ENCODE measurements at regions not wholly inside any gene's neighbourhood (a gene's known extent, or its start where the extent isn't known, plus 50 kb on each side); places are given as distances from the start of the nearest gene placed in this dataset.

DNA sequence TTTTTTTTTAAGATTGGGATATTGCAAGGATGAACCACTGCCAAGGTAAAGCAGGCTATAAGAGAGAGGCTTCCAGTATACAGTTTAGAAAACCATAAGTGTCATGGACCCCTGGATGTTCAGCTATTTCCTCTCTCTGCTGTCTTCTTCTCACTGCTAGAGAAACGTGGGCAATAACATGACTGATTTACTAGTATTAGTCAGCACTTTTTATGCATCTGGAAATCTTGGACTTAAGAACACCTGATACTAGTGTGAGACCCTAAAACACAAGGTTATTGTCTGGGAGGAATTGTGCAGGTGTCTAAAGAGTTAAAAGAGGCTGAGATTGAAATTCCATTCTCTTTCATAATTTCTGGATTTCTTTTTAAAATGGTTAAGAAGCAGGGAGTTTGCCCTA is 460.6 kb upstream of the MCTP2 start:
- no peak overlapping the region for H2AFZ ChIP-seq (ENCODE audit: low read depth, low read length)
- H3K9ac ChIP-seq (ENCODE audit: low read length), result no peak overlapping the region
- H4K20me1 ChIP-seq (ENCODE audit: insufficient read depth, low read length), result no peaks in the 10 kb centered on the region
- no peaks in the 10 kb centered on the region for H3K36me3 ChIP-seq (ENCODE audit: insufficient read depth, low read length)
- Mint-ChIP-seq H3K36me3 (ENCODE audit: low read depth, unreplicated experiment) (no peaks in the 10 kb centered on the region), H3K27me3 (ENCODE audit: low read depth, unreplicated experiment) (peaks cover 16% of the 10 kb centered on the region), H3K4me3 (ENCODE audit: unreplicated experiment) (no peak overlapping the region), H3K27ac (ENCODE audit: unreplicated experiment) (no peak overlapping the region), H3K9me3 (ENCODE audit: unreplicated experiment) (peaks cover 11% of the 10 kb centered on the region), H3K4me1 (ENCODE audit: low read depth, unreplicated experiment) (no peaks in the 10 kb centered on the region)
- H3K4me3 ChIP-seq (ENCODE audit: insufficient read depth, low read depth, low read length), result no peak overlapping the region
- FAIRE-seq, result no peak
- H3K9me3 ChIP-seq (ENCODE audit: insufficient read depth, low read depth, low read length), result no peaks in the 10 kb centered on the region
- no peaks in the 10 kb centered on the region for H3K27me3 ChIP-seq (ENCODE audit: insufficient read depth, low read length)
- no peaks in the 10 kb centered on the region for H3K4me1 ChIP-seq (ENCODE audit: insufficient read depth, low read length)
- no peak overlapping the region for H3K27ac ChIP-seq (ENCODE audit: low read depth, low read length)
- DNase-seq (ENCODE audit: low read depth), result no peak
- H3K4me2 ChIP-seq (ENCODE audit: low read length), result no peak overlapping the region
- TF ChIP-seq, protein P1, sequence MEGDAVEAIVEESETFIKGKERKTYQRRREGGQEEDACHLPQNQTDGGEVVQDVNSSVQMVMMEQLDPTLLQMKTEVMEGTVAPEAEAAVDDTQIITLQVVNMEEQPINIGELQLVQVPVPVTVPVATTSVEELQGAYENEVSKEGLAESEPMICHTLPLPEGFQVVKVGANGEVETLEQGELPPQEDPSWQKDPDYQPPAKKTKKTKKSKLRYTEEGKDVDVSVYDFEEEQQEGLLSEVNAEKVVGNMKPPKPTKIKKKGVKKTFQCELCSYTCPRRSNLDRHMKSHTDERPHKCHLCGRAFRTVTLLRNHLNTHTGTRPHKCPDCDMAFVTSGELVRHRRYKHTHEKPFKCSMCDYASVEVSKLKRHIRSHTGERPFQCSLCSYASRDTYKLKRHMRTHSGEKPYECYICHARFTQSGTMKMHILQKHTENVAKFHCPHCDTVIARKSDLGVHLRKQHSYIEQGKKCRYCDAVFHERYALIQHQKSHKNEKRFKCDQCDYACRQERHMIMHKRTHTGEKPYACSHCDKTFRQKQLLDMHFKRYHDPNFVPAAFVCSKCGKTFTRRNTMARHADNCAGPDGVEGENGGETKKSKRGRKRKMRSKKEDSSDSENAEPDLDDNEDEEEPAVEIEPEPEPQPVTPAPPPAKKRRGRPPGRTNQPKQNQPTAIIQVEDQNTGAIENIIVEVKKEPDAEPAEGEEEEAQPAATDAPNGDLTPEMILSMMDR (IDR thresholded peaks at IDR 0.05; ENCODE audit: insufficient read depth, low read depth, low read length), result no peak
- no peak for TF ChIP-seq EZH2 (IDR thresholded peaks at IDR 0.05; ENCODE audit: insufficient read depth, low read length)
- no peaks in the 10 kb centered on the region for H3K79me2 ChIP-seq (ENCODE audit: insufficient read depth, low read length)

DNA sequence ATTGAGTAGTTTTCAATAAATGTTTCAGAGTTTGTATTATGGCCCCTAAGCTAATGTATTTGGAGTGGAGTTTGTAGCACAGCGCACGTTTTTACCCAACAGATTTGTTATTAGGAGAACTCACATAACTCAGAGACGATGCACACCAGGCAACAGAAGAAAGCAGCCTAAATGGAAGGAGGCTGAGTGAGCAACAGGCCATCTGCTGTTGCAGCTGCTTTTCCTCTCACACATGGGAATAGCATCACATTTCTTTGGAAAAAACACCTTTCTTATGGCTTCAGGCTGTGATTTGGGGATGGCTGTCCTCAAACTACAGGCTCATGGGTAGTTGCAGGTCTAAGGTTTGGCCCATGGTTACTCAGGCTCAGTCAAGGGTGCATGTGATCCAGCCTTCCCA is 469.3 kb upstream of the MCTP2 start:
- no peaks in the 10 kb centered on the region for H3K36me3 ChIP-seq (ENCODE audit: insufficient read depth, low read length)
- Mint-ChIP-seq H3K4me1 (ENCODE audit: low read depth, unreplicated experiment) (peaks cover 10% of the 10 kb centered on the region), H3K27me3 (ENCODE audit: low read depth, unreplicated experiment) (no peaks in the 10 kb centered on the region), H3K36me3 (ENCODE audit: low read depth, unreplicated experiment) (no peaks in the 10 kb centered on the region), H3K27ac (ENCODE audit: unreplicated experiment) (no peak overlapping the region), H3K9me3 (ENCODE audit: unreplicated experiment) (no peaks in the 10 kb centered on the region), H3K4me3 (ENCODE audit: unreplicated experiment) (no peak overlapping the region)
- no peak overlapping the region for H3K9ac ChIP-seq (ENCODE audit: low read length)
- no peak for TF ChIP-seq EZH2 (IDR thresholded peaks at IDR 0.05; ENCODE audit: insufficient read depth, low read length)
- TF ChIP-seq, protein P1 (IDR thresholded peaks at IDR 0.05; ENCODE audit: insufficient read depth, low read depth, low read length), result no peak
- H3K4me1 ChIP-seq (ENCODE audit: insufficient read depth, low read length), result no peaks in the 10 kb centered on the region
- H3K9me3 ChIP-seq (ENCODE audit: insufficient read depth, low read depth, low read length), result no peaks in the 10 kb centered on the region
- H3K27ac ChIP-seq (ENCODE audit: low read depth, low read length), result no peak overlapping the region
- H3K79me2 ChIP-seq (ENCODE audit: insufficient read depth, low read length), result no peaks in the 10 kb centered on the region
- FAIRE-seq, result no peak
- no peak for DNase-seq (ENCODE audit: low read depth)
- H3K27me3 ChIP-seq (ENCODE audit: insufficient read depth, low read length), result no peaks in the 10 kb centered on the region
- no peak overlapping the region for H2AFZ ChIP-seq (ENCODE audit: low read depth, low read length)
- no peak overlapping the region for H3K4me3 ChIP-seq (ENCODE audit: insufficient read depth, low read depth, low read length)
- H4K20me1 ChIP-seq (ENCODE audit: insufficient read depth, low read length), result no peaks in the 10 kb centered on the region
- no peak overlapping the region for H3K4me2 ChIP-seq (ENCODE audit: low read length)

DNA sequence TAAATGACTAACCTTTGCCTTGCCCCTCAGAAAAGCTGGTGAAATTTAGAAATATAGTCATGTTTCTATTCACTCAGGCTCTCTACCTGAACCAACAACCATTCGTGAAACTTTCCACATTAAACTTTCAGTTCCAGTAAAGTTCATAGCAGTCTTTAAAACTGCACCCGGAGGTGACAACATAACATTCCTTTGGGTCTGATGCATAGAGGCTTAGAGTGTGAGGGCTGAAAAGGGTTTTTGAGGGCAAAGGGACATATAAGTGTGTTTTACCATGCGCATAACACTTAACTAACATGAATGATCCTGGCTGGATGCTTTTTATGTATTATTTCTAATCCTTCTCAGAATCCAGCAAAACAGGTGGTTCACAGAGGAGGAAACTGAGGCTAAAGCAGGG is 471.7 kb upstream of the MCTP2 start:
- TF ChIP-seq EZH2 (IDR thresholded peaks at IDR 0.05; ENCODE audit: insufficient read depth, low read length), result no peak
- TF ChIP-seq, protein P1 (IDR thresholded peaks at IDR 0.05; ENCODE audit: insufficient read depth, low read depth, low read length), result no peak
- Mint-ChIP-seq H3K4me3 (ENCODE audit: unreplicated experiment) (no peak overlapping the region), H3K27me3 (ENCODE audit: low read depth, unreplicated experiment) (no peaks in the 10 kb centered on the region), H3K36me3 (ENCODE audit: low read depth, unreplicated experiment) (no peaks in the 10 kb centered on the region), H3K4me1 (ENCODE audit: low read depth, unreplicated experiment) (peaks cover 10% of the 10 kb centered on the region), H3K27ac (ENCODE audit: unreplicated experiment) (no peak overlapping the region), H3K9me3 (ENCODE audit: unreplicated experiment) (no peaks in the 10 kb centered on the region)
- no peaks in the 10 kb centered on the region for H3K27me3 ChIP-seq (ENCODE audit: insufficient read depth, low read length)
- no peaks in the 10 kb centered on the region for H3K9me3 ChIP-seq (ENCODE audit: insufficient read depth, low read depth, low read length)
- H3K9ac ChIP-seq (ENCODE audit: low read length), result no peak overlapping the region
- H4K20me1 ChIP-seq (ENCODE audit: insufficient read depth, low read length), result no peaks in the 10 kb centered on the region
- no peak overlapping the region for H3K27ac ChIP-seq (ENCODE audit: low read depth, low read length)
- FAIRE-seq (no peak), DNase-seq (ENCODE audit: low read depth) (no peak)
- no peak overlapping the region for H2AFZ ChIP-seq (ENCODE audit: low read depth, low read length)
- no peaks in the 10 kb centered on the region for H3K4me1 ChIP-seq (ENCODE audit: insufficient read depth, low read length)
- H3K79me2 ChIP-seq (ENCODE audit: insufficient read depth, low read length), result no peaks in the 10 kb centered on the region
- no peaks in the 10 kb centered on the region for H3K36me3 ChIP-seq (ENCODE audit: insufficient read depth, low read length)
- H3K4me2 ChIP-seq (ENCODE audit: low read length), result no peak overlapping the region
- no peak overlapping the region for H3K4me3 ChIP-seq (ENCODE audit: insufficient read depth, low read depth, low read length)
